Loucy (cell line): ENCODE measurements at regions not wholly inside any gene's neighbourhood (a gene's known extent, or its start where the extent isn't known, plus 50 kb on each side); places are given as distances from the start of the nearest gene placed in this dataset.

Experiments used
- EZH2phosphoT487 ChIP-seq: fragments of 200-600 bp; IDR thresholded peaks from 2 replicates; pipeline ENCODE4 v1.6.1; 2018; ENCODE audit warnings: antibody characterized with exemption, mild to moderate bottlenecking, moderate library complexity, borderline replicate concordance
- TF ChIP-seq, protein P1 (sequence below): fragments of 200-600 bp; sonication (generic); conservative IDR thresholded peaks from 2 replicates; pipeline ENCODE4 v1.5.1; 2014; ENCODE audit warnings: mild to moderate bottlenecking, antibody characterized with exemption, low read length

DNA sequence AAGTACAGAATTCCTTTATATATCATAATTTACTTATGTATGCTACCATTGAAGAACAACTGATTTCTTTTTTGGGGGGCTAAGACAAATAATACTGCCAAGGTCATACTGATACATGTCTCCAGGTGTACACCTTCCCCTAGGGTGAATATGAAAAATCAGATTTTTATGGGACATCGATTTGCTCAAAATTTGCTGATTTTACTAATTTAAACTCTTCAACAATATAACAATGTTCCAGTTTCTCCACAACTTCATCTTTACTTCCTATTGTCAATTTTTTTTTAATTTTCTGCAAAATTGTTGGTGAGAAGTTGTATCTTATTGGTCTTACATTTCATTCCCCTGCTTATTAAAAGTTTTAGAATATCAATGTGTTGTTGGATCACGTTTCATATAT lies 495.4 kb upstream of the MANEA start:
- TF ChIP-seq, protein P1, sequence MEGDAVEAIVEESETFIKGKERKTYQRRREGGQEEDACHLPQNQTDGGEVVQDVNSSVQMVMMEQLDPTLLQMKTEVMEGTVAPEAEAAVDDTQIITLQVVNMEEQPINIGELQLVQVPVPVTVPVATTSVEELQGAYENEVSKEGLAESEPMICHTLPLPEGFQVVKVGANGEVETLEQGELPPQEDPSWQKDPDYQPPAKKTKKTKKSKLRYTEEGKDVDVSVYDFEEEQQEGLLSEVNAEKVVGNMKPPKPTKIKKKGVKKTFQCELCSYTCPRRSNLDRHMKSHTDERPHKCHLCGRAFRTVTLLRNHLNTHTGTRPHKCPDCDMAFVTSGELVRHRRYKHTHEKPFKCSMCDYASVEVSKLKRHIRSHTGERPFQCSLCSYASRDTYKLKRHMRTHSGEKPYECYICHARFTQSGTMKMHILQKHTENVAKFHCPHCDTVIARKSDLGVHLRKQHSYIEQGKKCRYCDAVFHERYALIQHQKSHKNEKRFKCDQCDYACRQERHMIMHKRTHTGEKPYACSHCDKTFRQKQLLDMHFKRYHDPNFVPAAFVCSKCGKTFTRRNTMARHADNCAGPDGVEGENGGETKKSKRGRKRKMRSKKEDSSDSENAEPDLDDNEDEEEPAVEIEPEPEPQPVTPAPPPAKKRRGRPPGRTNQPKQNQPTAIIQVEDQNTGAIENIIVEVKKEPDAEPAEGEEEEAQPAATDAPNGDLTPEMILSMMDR: no peak
- no peak for TF ChIP-seq EZH2phosphoT487
